ENCODE measurements at regions not wholly inside any gene's neighbourhood (a gene's known extent, or its start where the extent isn't known, plus 50 kb on each side); places are given as distances from the start of the nearest gene placed in this dataset.

DNA sequence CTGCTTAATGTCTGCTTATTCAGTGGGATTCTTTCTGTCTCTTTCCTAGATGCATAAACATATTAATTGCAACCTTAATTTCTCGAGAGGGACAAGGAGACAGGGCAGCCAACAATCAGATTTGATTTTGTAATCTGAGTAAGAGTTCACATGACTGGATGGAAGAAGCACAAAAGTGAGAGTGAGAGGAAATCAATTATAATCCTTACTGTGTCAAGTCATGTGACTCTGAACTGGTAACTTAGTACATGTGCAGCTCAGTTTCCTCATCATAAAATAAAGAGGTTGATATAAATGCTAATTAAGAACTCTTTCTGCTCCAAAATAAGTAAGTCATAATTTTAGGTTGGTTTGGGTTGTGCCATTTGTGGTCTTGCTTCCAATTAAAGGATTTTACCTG is 439.5 kb downstream of the AMY1C start:
- no peaks in the 10 kb centered on the region for H3K27me3 ChIP-seq
- no peaks in the 10 kb centered on the region for H3K4me1 ChIP-seq
- H3K4me3 ChIP-seq = no peak overlapping the region
- 56 to 71% methylated on average over 1 of the region's 1 CpG for WGBS, 2 donors
- TF ChIP-seq POLR2A (IDR thresholded peaks at IDR 0.05) (no peak), EP300 (IDR thresholded peaks at IDR 0.05) (no peak), POLR2AphosphoS5 (IDR thresholded peaks at IDR 0.05) (no peak)
- TF ChIP-seq, protein P1, sequence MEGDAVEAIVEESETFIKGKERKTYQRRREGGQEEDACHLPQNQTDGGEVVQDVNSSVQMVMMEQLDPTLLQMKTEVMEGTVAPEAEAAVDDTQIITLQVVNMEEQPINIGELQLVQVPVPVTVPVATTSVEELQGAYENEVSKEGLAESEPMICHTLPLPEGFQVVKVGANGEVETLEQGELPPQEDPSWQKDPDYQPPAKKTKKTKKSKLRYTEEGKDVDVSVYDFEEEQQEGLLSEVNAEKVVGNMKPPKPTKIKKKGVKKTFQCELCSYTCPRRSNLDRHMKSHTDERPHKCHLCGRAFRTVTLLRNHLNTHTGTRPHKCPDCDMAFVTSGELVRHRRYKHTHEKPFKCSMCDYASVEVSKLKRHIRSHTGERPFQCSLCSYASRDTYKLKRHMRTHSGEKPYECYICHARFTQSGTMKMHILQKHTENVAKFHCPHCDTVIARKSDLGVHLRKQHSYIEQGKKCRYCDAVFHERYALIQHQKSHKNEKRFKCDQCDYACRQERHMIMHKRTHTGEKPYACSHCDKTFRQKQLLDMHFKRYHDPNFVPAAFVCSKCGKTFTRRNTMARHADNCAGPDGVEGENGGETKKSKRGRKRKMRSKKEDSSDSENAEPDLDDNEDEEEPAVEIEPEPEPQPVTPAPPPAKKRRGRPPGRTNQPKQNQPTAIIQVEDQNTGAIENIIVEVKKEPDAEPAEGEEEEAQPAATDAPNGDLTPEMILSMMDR (IDR thresholded peaks at IDR 0.05) = no peak
- no peak overlapping the region for H3K27ac ChIP-seq
- H3K36me3 ChIP-seq = no peaks in the 10 kb centered on the region
- DNase-seq (no peak), ATAC-seq (ENCODE audit: low FRiP score in 2 of 2) (no peak)
- no peaks in the 10 kb centered on the region for H3K9me3 ChIP-seq

DNA sequence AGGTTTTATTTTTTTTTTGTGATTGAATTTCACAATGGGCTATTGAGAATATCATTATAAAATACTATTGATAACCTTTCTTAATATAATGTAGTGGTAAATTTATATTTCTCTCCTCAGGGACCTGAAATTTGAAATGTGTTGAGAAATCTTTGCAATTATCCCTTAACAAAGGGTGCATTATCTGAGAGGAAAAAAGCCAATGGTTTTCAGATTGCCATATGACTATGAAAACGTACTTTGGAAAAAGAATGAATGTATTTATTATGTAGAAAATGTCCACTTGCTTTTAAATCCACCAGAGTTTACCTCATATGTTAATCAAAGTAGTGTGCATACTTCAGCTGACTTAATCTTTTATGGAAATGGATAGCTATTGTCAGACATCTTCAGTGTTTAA is 441.1 kb downstream of the AMY1C start:
- no peak for TF ChIP-seq POLR2A (IDR thresholded peaks at IDR 0.05)
- TF ChIP-seq EP300 (IDR thresholded peaks at IDR 0.05) = no peak
- TF ChIP-seq, protein P1 (IDR thresholded peaks at IDR 0.05) = no peak
- no peak for TF ChIP-seq POLR2AphosphoS5 (IDR thresholded peaks at IDR 0.05)
- DNase-seq = no peak
- H3K4me3 ChIP-seq = no peak overlapping the region
- no peaks in the 10 kb centered on the region for H3K36me3 ChIP-seq
- no peaks in the 10 kb centered on the region for H3K9me3 ChIP-seq
- no peak overlapping the region for H3K27ac ChIP-seq
- no peaks in the 10 kb centered on the region for H3K27me3 ChIP-seq
- H3K4me1 ChIP-seq = no peaks in the 10 kb centered on the region
- ATAC-seq (ENCODE audit: low FRiP score in 2 of 2) = no peak
- 52 to 61% methylated on average over 1 of the region's 1 CpG for WGBS, 2 donors

DNA sequence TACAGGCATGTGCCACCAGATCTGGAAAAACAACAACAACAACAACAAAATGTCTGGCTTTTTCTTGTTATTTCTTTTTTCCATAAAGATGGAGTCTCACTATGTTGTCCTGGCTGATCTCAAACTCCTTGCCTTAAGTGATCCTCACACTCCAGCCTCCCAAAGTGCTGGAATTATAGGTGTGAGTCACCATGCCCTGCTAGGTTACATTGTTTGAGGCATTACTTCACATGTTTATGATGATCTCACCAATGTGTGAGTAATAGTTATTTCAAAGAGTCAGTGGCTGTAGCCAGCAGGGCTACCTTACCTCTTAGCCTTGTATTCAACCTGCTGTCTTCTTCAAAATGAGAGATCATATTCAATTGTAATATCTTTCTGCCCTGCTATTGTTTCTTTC is 445.7 kb downstream of the AMY1C start:
- peaks cover 0 to 3% (median 0%) of the 10 kb centered on the region in 4 donors for H3K9me3 ChIP-seq
- ATAC-seq (ENCODE audit: low FRiP score in 2 of 2) (no peak), DNase-seq (no peak)
- H3K4me3 ChIP-seq = no peak overlapping the region
- TF ChIP-seq EP300 (IDR thresholded peaks at IDR 0.05) = no peak
- H3K4me1 ChIP-seq = no peaks in the 10 kb centered on the region
- H3K36me3 ChIP-seq = no peaks in the 10 kb centered on the region
- H3K27ac ChIP-seq = no peak overlapping the region
- no peaks in the 10 kb centered on the region for H3K27me3 ChIP-seq

DNA sequence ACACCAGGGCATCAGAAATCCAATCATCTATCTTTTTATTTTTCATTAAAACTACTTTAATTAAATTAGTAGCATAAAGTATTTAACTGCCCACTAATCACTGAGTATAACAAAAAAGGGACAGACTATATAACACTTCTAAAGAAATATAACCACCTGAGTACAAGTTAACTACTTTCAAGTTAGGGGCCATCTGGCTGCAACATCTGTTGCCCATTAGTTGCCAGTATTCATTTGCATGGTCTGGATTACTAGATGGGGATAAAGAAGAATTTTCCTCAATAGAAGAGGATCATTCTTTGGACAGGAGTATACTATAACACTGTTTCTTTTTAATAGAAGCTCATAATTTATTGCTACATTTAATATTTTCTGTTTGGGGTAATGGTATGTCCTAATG is 446.4 kb downstream of the AMY1C start:
- H3K4me3 ChIP-seq = no peak overlapping the region
- no peaks in the 10 kb centered on the region for H3K27me3 ChIP-seq
- no peak for ATAC-seq (ENCODE audit: low FRiP score in 2 of 2)
- TF ChIP-seq POLR2A (IDR thresholded peaks at IDR 0.05) (no peak), POLR2AphosphoS5 (IDR thresholded peaks at IDR 0.05) (no peak), EP300 (IDR thresholded peaks at IDR 0.05) (no peak)
- TF ChIP-seq, protein P1 (IDR thresholded peaks at IDR 0.05) = no peak
- H3K9me3 ChIP-seq = peaks cover 0 to 8% (median 2%) of the 10 kb centered on the region in 4 donors
- no peak overlapping the region for H3K27ac ChIP-seq
- no peaks in the 10 kb centered on the region for H3K36me3 ChIP-seq
- no peak for DNase-seq
- no peaks in the 10 kb centered on the region for H3K4me1 ChIP-seq

DNA sequence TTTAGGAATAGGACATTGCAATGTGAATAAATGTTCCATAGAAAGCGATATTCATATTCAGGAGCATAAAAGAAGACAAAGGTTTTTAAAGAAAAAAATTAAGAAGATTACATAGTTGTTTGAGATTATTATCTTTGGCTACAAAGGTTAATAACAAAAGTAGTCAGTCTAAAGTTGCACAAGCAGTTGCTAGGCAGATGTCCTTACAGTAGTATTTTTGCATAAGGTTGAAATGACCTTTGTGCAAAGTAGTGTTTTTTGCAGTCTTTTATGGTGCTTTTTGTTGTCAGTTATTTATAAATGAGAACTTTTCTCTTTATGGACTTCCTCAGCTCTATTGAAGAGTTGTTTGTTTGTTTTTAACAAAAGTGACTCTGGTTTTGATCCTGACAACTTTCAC is 447.8 kb downstream of the AMY1C start:
- peaks cover 0 to 8% (median 2%) of the 10 kb centered on the region in 4 donors for H3K9me3 ChIP-seq
- no peaks in the 10 kb centered on the region for H3K36me3 ChIP-seq
- H3K4me1 ChIP-seq = no peaks in the 10 kb centered on the region
- DNase-seq (no peak), ATAC-seq (ENCODE audit: low FRiP score in 2 of 2) (no peak)
- no peak overlapping the region for H3K27ac ChIP-seq
- H3K4me3 ChIP-seq = no peak overlapping the region
- 69 to 79% methylated on average over 1 of the region's 1 CpG for WGBS, 2 donors
- H3K27me3 ChIP-seq = no peaks in the 10 kb centered on the region
- TF ChIP-seq POLR2A (IDR thresholded peaks at IDR 0.05) = no peak
- TF ChIP-seq, protein P1 (IDR thresholded peaks at IDR 0.05) = no peak
- no peak for TF ChIP-seq EP300 (IDR thresholded peaks at IDR 0.05)
- no peak for TF ChIP-seq POLR2AphosphoS5 (IDR thresholded peaks at IDR 0.05)
